Type B pancreatic cell (in vitro differentiated cells): ENCODE measurements at regions not wholly inside any gene's neighbourhood (a gene's known extent, or its start where the extent isn't known, plus 50 kb on each side); places are given as distances from the start of the nearest gene placed in this dataset.

Experiments
- DNase-seq: peaks from one replicate; pipeline ENCODE4 v3.0.0; 2021; ENCODE audit warnings: mixed read lengths; ENCODE audit not compliant: unreplicated experiment; ENCODE audit errors: extremely low spot score
- H3K27ac Mint-ChIP-seq: 2 replicates; pipeline ENCODE4 v1.8.0; 2021; ENCODE audit warnings: mild to moderate bottlenecking, mixed read lengths
- H3K27me3 Mint-ChIP-seq: 2 replicates; pipeline ENCODE4 v1.8.0; 2021; ENCODE audit warnings: mixed read lengths
- H3K36me3 Mint-ChIP-seq: 2 replicates; pipeline ENCODE4 v1.8.0; 2021; ENCODE audit warnings: mixed read lengths
- H3K4me1 Mint-ChIP-seq: one replicate; pipeline ENCODE4 v1.8.0; 2021; ENCODE audit warnings: mixed read lengths; ENCODE audit not compliant: unreplicated experiment
- H3K4me3 Mint-ChIP-seq: 2 replicates; pipeline ENCODE4 v1.8.0; 2021; ENCODE audit warnings: mild to moderate bottlenecking, mixed read lengths
- H3K9me3 Mint-ChIP-seq: 2 replicates; pipeline ENCODE4 v1.8.0; 2021; ENCODE audit warnings: mixed read lengths
- TF ChIP-seq, protein P1 (sequence below): fragments of 200-600 bp; sonication (generic); conservative IDR thresholded peaks from 2 replicates; pipeline ENCODE4 v1.5.0; 2021; ENCODE audit warnings: antibody characterized with exemption, mild to moderate bottlenecking

- TF ChIP-seq, protein P1, sequence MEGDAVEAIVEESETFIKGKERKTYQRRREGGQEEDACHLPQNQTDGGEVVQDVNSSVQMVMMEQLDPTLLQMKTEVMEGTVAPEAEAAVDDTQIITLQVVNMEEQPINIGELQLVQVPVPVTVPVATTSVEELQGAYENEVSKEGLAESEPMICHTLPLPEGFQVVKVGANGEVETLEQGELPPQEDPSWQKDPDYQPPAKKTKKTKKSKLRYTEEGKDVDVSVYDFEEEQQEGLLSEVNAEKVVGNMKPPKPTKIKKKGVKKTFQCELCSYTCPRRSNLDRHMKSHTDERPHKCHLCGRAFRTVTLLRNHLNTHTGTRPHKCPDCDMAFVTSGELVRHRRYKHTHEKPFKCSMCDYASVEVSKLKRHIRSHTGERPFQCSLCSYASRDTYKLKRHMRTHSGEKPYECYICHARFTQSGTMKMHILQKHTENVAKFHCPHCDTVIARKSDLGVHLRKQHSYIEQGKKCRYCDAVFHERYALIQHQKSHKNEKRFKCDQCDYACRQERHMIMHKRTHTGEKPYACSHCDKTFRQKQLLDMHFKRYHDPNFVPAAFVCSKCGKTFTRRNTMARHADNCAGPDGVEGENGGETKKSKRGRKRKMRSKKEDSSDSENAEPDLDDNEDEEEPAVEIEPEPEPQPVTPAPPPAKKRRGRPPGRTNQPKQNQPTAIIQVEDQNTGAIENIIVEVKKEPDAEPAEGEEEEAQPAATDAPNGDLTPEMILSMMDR: no peak
- Mint-ChIP-seq H3K27me3 (no peaks in the 10 kb centered on the region), H3K4me1 (no peaks in the 10 kb centered on the region), H3K36me3 (no peaks in the 10 kb centered on the region), H3K9me3 (no peaks in the 10 kb centered on the region), H3K27ac (no peak overlapping the region), H3K4me3 (no peak overlapping the region)
- no peak for DNase-seq
Observed at GRCh38 chr5:8048920-8049319, 180.0 kb downstream of the MTRR start.

DNA sequence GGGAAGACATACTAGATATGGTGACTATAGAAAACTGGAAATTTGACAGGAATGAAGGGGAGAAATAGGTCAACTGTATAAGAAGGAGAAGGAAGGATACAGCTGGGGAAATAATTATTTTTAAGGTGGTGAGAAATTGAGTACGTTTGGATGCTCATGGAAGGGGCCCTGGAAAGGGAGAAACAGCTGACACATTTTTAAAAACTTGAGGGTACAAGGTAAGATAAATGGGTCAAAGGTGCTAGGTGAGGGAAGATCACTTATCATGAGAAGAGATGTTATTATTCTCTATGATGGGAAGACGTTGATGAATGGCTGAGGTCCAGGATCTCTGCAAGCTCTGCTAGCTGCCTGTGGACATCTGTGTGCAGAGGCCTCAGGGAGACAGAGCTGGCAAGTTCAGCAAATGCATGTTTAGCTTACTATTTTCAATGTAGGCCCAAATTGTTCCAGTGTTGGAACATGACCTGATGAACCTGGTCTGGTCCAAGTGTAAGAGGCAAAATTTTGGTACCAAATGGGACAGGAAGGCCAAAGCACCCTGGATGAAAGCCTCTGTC lies 181.7 kb downstream of the MTRR start:
- no peak overlapping the region for H3K27ac Mint-ChIP-seq
- TF ChIP-seq, protein P1: no peak
- H3K4me3 Mint-ChIP-seq: no peak overlapping the region
- no peak for DNase-seq
- H3K4me1 Mint-ChIP-seq: no peaks in the 10 kb centered on the region
- no peaks in the 10 kb centered on the region for H3K36me3 Mint-ChIP-seq
- H3K9me3 Mint-ChIP-seq: no peaks in the 10 kb centered on the region
- no peaks in the 10 kb centered on the region for H3K27me3 Mint-ChIP-seq

- no peak overlapping the region for H3K27ac Mint-ChIP-seq
- peaks cover 3% of the 10 kb centered on the region for H3K27me3 Mint-ChIP-seq
- no peaks in the 10 kb centered on the region for H3K36me3 Mint-ChIP-seq
- H3K4me3 Mint-ChIP-seq: no peak overlapping the region
- H3K4me1 Mint-ChIP-seq: peaks cover 7% of the 10 kb centered on the region
- DNase-seq: no peak
- no peaks in the 10 kb centered on the region for H3K9me3 Mint-ChIP-seq
- TF ChIP-seq, protein P1: no peak
Observed at GRCh38 chr5:8053270-8053669, 184.3 kb downstream of the MTRR start.

DNA sequence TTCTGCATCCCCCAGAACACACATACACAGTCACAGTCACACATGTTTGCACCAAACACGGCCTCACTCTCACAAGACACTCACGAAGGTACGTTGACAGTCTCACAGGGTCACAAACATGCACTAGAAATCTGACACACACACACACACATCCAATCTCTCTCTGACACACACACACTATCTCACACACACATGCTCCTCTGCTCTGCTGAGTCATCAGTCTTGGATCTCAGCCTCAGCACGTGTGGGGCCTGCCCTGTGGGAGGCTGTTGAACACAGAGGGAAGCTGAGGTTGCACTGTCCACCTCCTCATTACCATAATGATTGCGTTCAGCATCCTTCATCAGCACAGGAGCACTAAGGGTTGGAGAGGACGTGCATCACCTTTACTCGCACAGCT lies 188.8 kb downstream of the MTRR start:
- no peak overlapping the region for H3K4me3 Mint-ChIP-seq
- TF ChIP-seq, protein P1: no peak
- H3K27me3 Mint-ChIP-seq: peaks cover 3% of the 10 kb centered on the region
- peaks cover 7% of the 10 kb centered on the region for H3K4me1 Mint-ChIP-seq
- H3K27ac Mint-ChIP-seq: no peak overlapping the region
- H3K36me3 Mint-ChIP-seq: no peaks in the 10 kb centered on the region
- no peaks in the 10 kb centered on the region for H3K9me3 Mint-ChIP-seq
- DNase-seq: no peak

DNA sequence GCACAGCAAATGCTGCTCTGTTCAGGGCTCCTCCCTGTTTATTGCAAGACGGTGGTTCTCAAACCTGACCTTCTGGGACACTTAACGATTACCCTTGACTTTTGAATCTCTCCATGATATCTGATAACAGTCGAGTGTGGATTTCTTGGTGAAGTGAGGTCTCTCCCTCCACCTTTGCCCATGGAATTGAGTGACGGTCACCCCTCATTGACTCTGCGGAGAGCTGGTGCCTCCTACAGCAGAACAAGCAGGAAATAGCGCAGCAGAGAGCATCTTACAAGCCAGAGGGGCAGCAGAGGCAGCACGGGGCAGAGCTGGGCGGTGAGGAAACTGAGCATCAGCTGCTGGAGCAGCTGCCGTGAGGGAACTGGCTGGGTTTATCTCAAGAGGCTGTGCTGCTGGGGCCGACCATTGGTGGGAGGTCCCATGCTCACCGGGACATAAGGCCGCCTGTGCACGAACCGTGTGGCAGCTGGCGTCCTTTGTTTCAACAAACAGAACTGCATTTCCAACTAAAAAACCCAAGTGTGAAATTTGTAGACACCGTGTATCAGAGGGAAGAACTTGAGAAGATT lies 189.8 kb downstream of the MTRR start:
- Mint-ChIP-seq H3K4me1 (peaks cover 7% of the 10 kb centered on the region), H3K4me3 (no peak overlapping the region), H3K27ac (no peak overlapping the region), H3K27me3 (peaks cover 3% of the 10 kb centered on the region), H3K9me3 (no peaks in the 10 kb centered on the region), H3K36me3 (no peaks in the 10 kb centered on the region)
- TF ChIP-seq, protein P1: no peak
- DNase-seq: no peak
